WI38 (cell line): ENCODE measurements at regions not wholly inside any gene's neighbourhood (a gene's known extent, or its start where the extent isn't known, plus 50 kb on each side); places are given as distances from the start of the nearest gene placed in this dataset.

Experiments used
- H3K4me3 ChIP-seq: 2 replicates; pipeline ENCODE4 v1.5.1; 2011; ENCODE audit warnings: low read depth, mild to moderate bottlenecking, control low read depth, low read length
- CTCF ChIP-seq: IDR thresholded peaks from 2 replicates; pipeline ENCODE4 v1.5.1; 2012; ENCODE audit warnings: low read depth, mild to moderate bottlenecking, control low read depth, low read length

- TF ChIP-seq CTCF: no peak
Measured at GRCh38 chr12:107631715-107632114, 53.9 kb upstream of the PWP1 start.

GRCh38 chr12:107632246-107632645, 53.4 kb upstream of the PWP1 start:
- H3K4me3 ChIP-seq: no peak overlapping the region
- TF ChIP-seq CTCF: no peak

More at GRCh38 chr12:107631715-107632114, 53.9 kb upstream of the PWP1 start:
- H3K4me3 ChIP-seq: no peak overlapping the region

- TF ChIP-seq CTCF: no peak
- no peak overlapping the region for H3K4me3 ChIP-seq
Measured at GRCh38 chr12:107634530-107634929, 51.1 kb upstream of the PWP1 start.

- no peak for TF ChIP-seq CTCF
- no peak overlapping the region for H3K4me3 ChIP-seq
Measured at GRCh38 chr12:107635139-107635538, 50.5 kb upstream of the PWP1 start.
